DOHH2 (cell line): ENCODE measurements at regions not wholly inside any gene's neighbourhood (a gene's known extent, or its start where the extent isn't known, plus 50 kb on each side); places are given as distances from the start of the nearest gene placed in this dataset.

Experiments
- H3F3A ChIP-seq: fragments of 200-600 bp; sonication (generic), shearing (Covaris generic); 2 replicates; pipeline ENCODE4 v1.6.0; 2016; ENCODE audit warnings: antibody characterized with exemption, mild to moderate bottlenecking; ENCODE audit not compliant: control insufficient read depth, insufficient read depth
- H3K27ac ChIP-seq: fragments of 200-600 bp; sonication (generic); 2 replicates; pipeline ENCODE4 v1.5.1; 2014; ENCODE audit warnings: low read depth, mild to moderate bottlenecking, low read length, moderate library complexity
- H3K27me3 ChIP-seq: fragments of 200-600 bp; sonication (generic); 2 replicates; pipeline ENCODE4 v1.6.1; 2014; ENCODE audit warnings: mild to moderate bottlenecking, low read length, mixed read lengths; ENCODE audit not compliant: control insufficient read depth
- H3K36me3 ChIP-seq: fragments of 200-600 bp; sonication (generic); 2 replicates; pipeline ENCODE4 v1.6.1; 2014; ENCODE audit warnings: mild to moderate bottlenecking, low read length, moderate library complexity, mixed read lengths; ENCODE audit not compliant: control insufficient read depth
- H3K4me1 ChIP-seq: fragments of 200-600 bp; sonication (generic); 2 replicates; pipeline ENCODE4 v1.6.1; 2014; ENCODE audit warnings: mild to moderate bottlenecking, low read length, mixed read lengths; ENCODE audit not compliant: control insufficient read depth
- H3K4me2 ChIP-seq: fragments of 200-600 bp; sonication (generic); 2 replicates; pipeline ENCODE4 v1.6.0; 2014; ENCODE audit warnings: mild to moderate bottlenecking, low read length, moderate library complexity
- H3K4me3 ChIP-seq: fragments of 200-600 bp; sonication (generic); 2 replicates; pipeline ENCODE4 v1.5.1; 2014; ENCODE audit warnings: mild to moderate bottlenecking, low read length, mixed read lengths
- H3K79me2 ChIP-seq: fragments of 200-600 bp; sonication (generic); 2 replicates; pipeline ENCODE4 v1.6.1; 2014; ENCODE audit warnings: mild to moderate bottlenecking, low read length, mixed read lengths; ENCODE audit not compliant: control insufficient read depth
- H3K9me2 ChIP-seq: fragments of 200-600 bp; sonication (generic); replicated peaks from 2 replicates; pipeline ENCODE4 v1.6.1; 2014; ENCODE audit warnings: mild to moderate bottlenecking, low read length, mixed read lengths; ENCODE audit not compliant: control insufficient read depth
- H3K9me3 ChIP-seq: fragments of 200-600 bp; sonication (generic); 2 replicates; pipeline ENCODE4 v1.6.1; 2014; ENCODE audit warnings: antibody characterized with exemption, low read length, mixed read lengths; ENCODE audit not compliant: control insufficient read depth, insufficient read depth
- H4K20me1 ChIP-seq: fragments of 200-600 bp; sonication (generic); 2 replicates; pipeline ENCODE4 v1.6.0; 2014; ENCODE audit warnings: low read depth, mild to moderate bottlenecking, antibody characterized with exemption, low read length, moderate library complexity; ENCODE audit not compliant: control insufficient read depth, insufficient read depth
- CTCF ChIP-seq: fragments of 200-600 bp; sonication (generic); IDR thresholded peaks from one replicate; pipeline ENCODE4 v1.5.1; 2014; ENCODE audit warnings: antibody characterized with exemption, mild to moderate bottlenecking, low read depth, low read length; ENCODE audit not compliant: poor library complexity, severe bottlenecking
- EZH2phosphoT487 ChIP-seq: fragments of 200-600 bp; sonication (generic); IDR thresholded peaks from 2 replicates; pipeline ENCODE4 v1.6.1; 2017; ENCODE audit warnings: borderline replicate concordance, mild to moderate bottlenecking, antibody characterized with exemption, low read length, moderate library complexity, mixed read lengths

- H3K9me3 ChIP-seq = no peaks in the 10 kb centered on the region
- H3K27ac ChIP-seq = no peak overlapping the region
- no peaks in the 10 kb centered on the region for H3K9me2 ChIP-seq
- H3K4me1 ChIP-seq = no peaks in the 10 kb centered on the region
- no peaks in the 10 kb centered on the region for H3K79me2 ChIP-seq
- no peaks in the 10 kb centered on the region for H4K20me1 ChIP-seq
- H3K4me2 ChIP-seq = no peak overlapping the region
- peaks cover 4% of the 10 kb centered on the region; the same call in 1 of the 2 replicates for H3K27me3 ChIP-seq
- no peak overlapping the region for H3K4me3 ChIP-seq
- no peaks in the 10 kb centered on the region for H3F3A ChIP-seq
- H3K36me3 ChIP-seq = no peaks in the 10 kb centered on the region
- no peak for TF ChIP-seq CTCF
- TF ChIP-seq EZH2phosphoT487 = no peak
Measured at GRCh38 chr6:4533576-4533975, 242.6 kb upstream of the CDYL start.

- H3K27ac ChIP-seq = no peak overlapping the region
- H3K4me1 ChIP-seq = no peaks in the 10 kb centered on the region
- TF ChIP-seq CTCF (no peak), EZH2phosphoT487 (no peak)
- H3K36me3 ChIP-seq = no peaks in the 10 kb centered on the region
- no peak overlapping the region for H3K4me3 ChIP-seq
- no peaks in the 10 kb centered on the region for H4K20me1 ChIP-seq
- H3K27me3 ChIP-seq = peaks cover 4% of the 10 kb centered on the region; the same call in 1 of the 2 replicates
- H3K9me3 ChIP-seq = no peaks in the 10 kb centered on the region
- H3F3A ChIP-seq = no peaks in the 10 kb centered on the region
- H3K9me2 ChIP-seq = no peaks in the 10 kb centered on the region
- H3K79me2 ChIP-seq = no peaks in the 10 kb centered on the region
- no peak overlapping the region for H3K4me2 ChIP-seq
Measured at GRCh38 chr6:4531406-4531805, 244.8 kb upstream of the CDYL start.

- TF ChIP-seq CTCF = no peak
- TF ChIP-seq EZH2phosphoT487 = no peak
- H3K9me2 ChIP-seq = no peaks in the 10 kb centered on the region
- no peaks in the 10 kb centered on the region for H3K27me3 ChIP-seq
- H3K9me3 ChIP-seq = no peaks in the 10 kb centered on the region
- no peak overlapping the region for H3K4me2 ChIP-seq
- no peaks in the 10 kb centered on the region for H4K20me1 ChIP-seq
- H3K4me1 ChIP-seq = no peaks in the 10 kb centered on the region
- no peaks in the 10 kb centered on the region for H3K36me3 ChIP-seq
- H3K79me2 ChIP-seq = no peaks in the 10 kb centered on the region
- H3K4me3 ChIP-seq = no peak overlapping the region
- H3K27ac ChIP-seq = no peak overlapping the region
- H3F3A ChIP-seq = no peaks in the 10 kb centered on the region
Measured at GRCh38 chr6:4522453-4522852, 253.8 kb upstream of the CDYL start.

GRCh38 chr6:4521070-4521469 is 255.1 kb upstream of the CDYL start:
- no peak overlapping the region for H3K27ac ChIP-seq
- no peak overlapping the region for H3K4me2 ChIP-seq
- H4K20me1 ChIP-seq = no peaks in the 10 kb centered on the region
- H3K4me1 ChIP-seq = no peaks in the 10 kb centered on the region
- H3K79me2 ChIP-seq = no peaks in the 10 kb centered on the region
- H3F3A ChIP-seq = no peaks in the 10 kb centered on the region
- no peaks in the 10 kb centered on the region for H3K27me3 ChIP-seq
- no peak overlapping the region for H3K4me3 ChIP-seq
- TF ChIP-seq EZH2phosphoT487 (no peak), CTCF (no peak)
- no peaks in the 10 kb centered on the region for H3K9me3 ChIP-seq
- no peaks in the 10 kb centered on the region for H3K9me2 ChIP-seq
- H3K36me3 ChIP-seq = no peaks in the 10 kb centered on the region
